Adrenal gland (tissue), 9 donors: ENCODE measurements at regions not wholly inside any gene's neighbourhood (a gene's known extent, or its start where the extent isn't known, plus 50 kb on each side); places are given as distances from the start of the nearest gene placed in this dataset.

Experiments
- DNase-seq, 7 donors: peaks; one replicate each; pipeline ENCODE4 v3.0.0-alpha.2; 2019 to 2020
- H3K27ac ChIP-seq, 5 donors: fragments of 200-600 bp; sonication (generic) in 4 of 5; 1 replicate in 3 of 5; 2 replicates in 2 of 5; pipeline versions ENCODE4 v1.5.1 to v1.8.0; 2016 to 2020; ENCODE audit warnings: mild to moderate bottlenecking in 1 of 5
- H3K27me3 ChIP-seq: fragments of 200-600 bp; 2 replicates; pipeline ENCODE4 v1.8.0; 2021
- H3K36me3 ChIP-seq, 2 donors: fragments of 200-600 bp; replicated peaks in 1 of 2; 1 replicate in 1 of 2; 2 replicates in 1 of 2; pipeline versions ENCODE4 v1.5.1 to v1.8.0; 2018 to 2022
- H3K4me1 ChIP-seq, 2 donors: fragments of 200-600 bp; replicated peaks in 1 of 2; 1 replicate in 1 of 2; 2 replicates in 1 of 2; pipeline versions ENCODE4 v1.5.1 to v1.8.0; 2018 to 2021
- H3K4me3 ChIP-seq, 4 donors: fragments of 200-600 bp; sonication (generic) in 3 of 4; one replicate each; pipeline ENCODE4 v1.5.1; 2016 to 2018
- H3K9me3 ChIP-seq, 3 donors: fragments of 200-600 bp; sonication (generic) in 1 of 3; replicated peaks in 1 of 3; 1 replicate in 2 of 3; 2 replicates in 1 of 3; pipeline versions ENCODE4 v1.5.1 to v1.8.0; 2016 to 2021
- POLR2A ChIP-seq, 2 donors: fragments of 450-650 bp; IDR thresholded peaks; one replicate each; pipeline ENCODE4 v1.6.1; 2017; ENCODE audit warnings: antibody characterized with exemption in 2 of 2, mild to moderate bottlenecking in 2 of 2, moderate library complexity in 1 of 2
- WGBS, 4 donors: extraction: QIAGEN DNeasy Blood & Tissue Kit in 2 of 4; methylation state at CpG; one replicate each; pipeline versions ENCODE4 v1.1.5 to v1.1.7; 2013 to 2017; 5-methylcytosine and 5-hydroxymethylcytosine counted together
- intact Hi-C, 2 donors: fragments of 100-400 bp; cut with DNase I; formaldehyde crosslinking; loops; one replicate each; pipeline versions ENCODE4 v1.14.1 to v1.15.0; 2022 to 2023
- TF ChIP-seq, protein P1 (sequence below), 6 experiments: fragments of 450-650 bp in 4 of 6; fragments of 200-600 bp in 2 of 6; sonication (generic) in 1 of 6; IDR thresholded peaks; 1 replicate in 5 of 6; 2 replicates in 1 of 6; pipeline versions ENCODE4 v1.5.1 to v1.8.0; 2016 to 2021; ENCODE audit warnings: antibody characterized with exemption in 6 of 6, mild to moderate bottlenecking in 2 of 6, moderate library complexity in 1 of 6
- donor health status: healthy with polysubstance abuse.
- donor health status: Bipolar disorder and iron deficiency.
- donor health status: DM: yes; HTN: yes; CAD: no.
- donor health status: DM: no; HTN: no; CAD: no.
- donor health status: DM: no; HTN: no; CAD: no.

- Histone ChIP-seq H3K9me3 (no peaks in the 10 kb centered on the region), H3K36me3 (no peaks in the 10 kb centered on the region), H3K27me3 (no peaks in the 10 kb centered on the region), H3K4me3 (no peak overlapping the region), H3K4me1 (no peaks in the 10 kb centered on the region), H3K27ac (no peak overlapping the region)
- DNase-seq, result no peak
- 73 to 80% (median 77%) methylated on average over 10 of the region's 10 CpGs for WGBS, 4 donors
- no peak for TF ChIP-seq POLR2A (IDR thresholded peaks at IDR 0.05)
- TF ChIP-seq, protein P1, sequence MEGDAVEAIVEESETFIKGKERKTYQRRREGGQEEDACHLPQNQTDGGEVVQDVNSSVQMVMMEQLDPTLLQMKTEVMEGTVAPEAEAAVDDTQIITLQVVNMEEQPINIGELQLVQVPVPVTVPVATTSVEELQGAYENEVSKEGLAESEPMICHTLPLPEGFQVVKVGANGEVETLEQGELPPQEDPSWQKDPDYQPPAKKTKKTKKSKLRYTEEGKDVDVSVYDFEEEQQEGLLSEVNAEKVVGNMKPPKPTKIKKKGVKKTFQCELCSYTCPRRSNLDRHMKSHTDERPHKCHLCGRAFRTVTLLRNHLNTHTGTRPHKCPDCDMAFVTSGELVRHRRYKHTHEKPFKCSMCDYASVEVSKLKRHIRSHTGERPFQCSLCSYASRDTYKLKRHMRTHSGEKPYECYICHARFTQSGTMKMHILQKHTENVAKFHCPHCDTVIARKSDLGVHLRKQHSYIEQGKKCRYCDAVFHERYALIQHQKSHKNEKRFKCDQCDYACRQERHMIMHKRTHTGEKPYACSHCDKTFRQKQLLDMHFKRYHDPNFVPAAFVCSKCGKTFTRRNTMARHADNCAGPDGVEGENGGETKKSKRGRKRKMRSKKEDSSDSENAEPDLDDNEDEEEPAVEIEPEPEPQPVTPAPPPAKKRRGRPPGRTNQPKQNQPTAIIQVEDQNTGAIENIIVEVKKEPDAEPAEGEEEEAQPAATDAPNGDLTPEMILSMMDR (IDR thresholded peaks at IDR 0.05), result no peak
- intact Hi-C loops, result no loop called here
Observed at GRCh38 chr18:78330766-78331165, 648.9 kb upstream of the SALL3 start.

DNA sequence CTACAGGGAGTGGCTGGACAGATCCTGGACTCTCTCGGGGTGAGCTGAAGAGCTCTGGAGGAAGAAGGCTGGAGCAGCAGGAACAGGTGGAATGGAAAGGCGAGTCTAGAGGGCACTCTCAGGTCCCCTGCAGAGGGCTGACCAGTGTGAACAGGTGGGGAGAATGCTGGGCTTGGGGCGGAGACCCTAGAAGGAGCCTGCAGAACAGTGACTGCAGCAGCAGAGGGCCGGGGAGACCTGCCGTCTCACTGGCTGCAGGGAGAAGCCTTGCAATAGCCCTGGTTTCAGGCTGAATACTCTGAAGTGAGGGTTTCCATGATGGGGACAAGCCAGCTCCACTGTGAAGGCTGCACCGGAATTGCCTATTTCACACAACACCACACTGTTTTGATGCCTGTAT, 626.7 kb upstream of the SALL3 start:
- Histone ChIP-seq H3K27me3 (peaks cover 4% of the 10 kb centered on the region), H3K9me3 (no peaks in the 10 kb centered on the region), H3K36me3 (no peaks in the 10 kb centered on the region), H3K4me1 (no peaks in the 10 kb centered on the region), H3K4me3 (no peak overlapping the region), H3K27ac (no peak overlapping the region)
- no peak for TF ChIP-seq POLR2A (IDR thresholded peaks at IDR 0.05)
- TF ChIP-seq, protein P1 (IDR thresholded peaks at IDR 0.05), result no peak
- WGBS, 4 donors, result 70 to 83% (median 78%) methylated on average over 5 to 6 of the region's 6 CpGs
- DNase-seq, result no peak
- intact Hi-C loops, result no loop called here

DNA sequence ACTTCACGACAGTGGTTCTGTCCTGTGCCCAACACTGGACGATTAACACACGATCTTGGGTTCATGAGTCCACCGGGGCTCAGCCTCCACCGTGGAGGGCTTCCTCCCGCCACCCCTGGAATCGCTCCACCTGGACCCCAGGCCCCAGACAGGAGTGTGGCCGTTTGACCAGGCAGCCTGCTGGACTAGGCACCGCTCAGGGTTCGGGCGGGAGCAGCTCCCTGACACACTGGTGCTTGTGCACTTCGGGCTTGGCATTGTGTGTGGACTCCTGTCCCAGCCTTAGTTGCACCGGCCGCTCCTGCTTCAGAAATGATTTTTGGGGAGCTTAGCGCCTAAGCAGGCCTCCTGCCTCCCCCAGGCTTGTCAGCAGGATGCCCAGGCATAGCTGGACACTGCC, 617.4 kb upstream of the SALL3 start:
- intact Hi-C loops, result no loop called here
- no peak overlapping the region for H3K4me3 ChIP-seq
- 81 to 88% (median 84%) methylated on average over 13 to 15 of the region's 15 CpGs for WGBS, 4 donors
- DNase-seq, result no peak
- no peaks in the 10 kb centered on the region for H3K9me3 ChIP-seq
- H3K27me3 ChIP-seq, result peaks cover under 1% of the 10 kb centered on the region
- H3K36me3 ChIP-seq, result no peaks in the 10 kb centered on the region
- no peak overlapping the region for H3K27ac ChIP-seq
- no peak for TF ChIP-seq POLR2A (IDR thresholded peaks at IDR 0.05)
- TF ChIP-seq, protein P1 (IDR thresholded peaks at IDR 0.05), result no peak
- no peaks in the 10 kb centered on the region for H3K4me1 ChIP-seq

GRCh38 chr18:78363556-78364387, 615.8 kb upstream of the SALL3 start:
- Histone ChIP-seq H3K27ac (no peak overlapping the region), H3K27me3 (no peaks in the 10 kb centered on the region), H3K4me1 (no peaks in the 10 kb centered on the region), H3K4me3 (no peak overlapping the region), H3K36me3 (no peaks in the 10 kb centered on the region), H3K9me3 (no peaks in the 10 kb centered on the region)
- DNase-seq, result no peak
- WGBS, 4 donors, result 90 to 92% (median 91%) methylated on average over 24 to 44 of the region's 44 CpGs
- TF ChIP-seq, protein P1 (IDR thresholded peaks at IDR 0.05), result no peak
- TF ChIP-seq POLR2A (IDR thresholded peaks at IDR 0.05), result no peak
- intact Hi-C loops, result no loop called here
